ENCODE measurements at regions not wholly inside any gene's neighbourhood (a gene's known extent, or its start where the extent isn't known, plus 50 kb on each side); places are given as distances from the start of the nearest gene placed in this dataset.

DNA sequence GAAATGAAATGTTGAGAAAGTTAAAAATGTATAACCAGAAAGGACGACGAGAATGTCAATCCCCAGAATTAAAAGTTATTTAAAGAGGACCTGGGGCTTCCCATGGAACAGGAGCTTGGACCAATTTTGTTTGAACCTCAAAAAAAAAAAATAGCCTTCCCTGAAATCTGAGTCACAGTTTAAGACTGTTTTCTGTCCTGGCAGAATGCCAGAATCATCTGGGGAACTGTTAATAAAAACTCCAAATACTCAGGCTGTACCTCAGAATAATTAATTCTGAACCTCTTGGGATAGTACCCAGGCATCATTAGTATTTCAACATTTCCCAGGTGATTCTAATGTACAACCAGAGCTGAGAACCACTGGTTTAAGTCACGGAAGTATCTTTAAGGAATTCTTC, 102.2 kb upstream of the SLCO6A1 start:
- ChIA-PET POLR2A (ENCODE audit: unreplicated experiment) (no interaction called here), CTCF (no interaction called here)
- no peaks in the 10 kb centered on the region for H4K20me1 ChIP-seq (ENCODE audit: insufficient read depth, low read length)
- no peak for ATAC-seq (ENCODE audit: low read depth)
- H2AK5ac ChIP-seq (ENCODE audit: low read depth, low read length): no peak overlapping the region
- H2BK15ac ChIP-seq (ENCODE audit: low read depth, low read length): no peak overlapping the region
- H3K9ac ChIP-seq (ENCODE audit: low read depth, low read length): no peak overlapping the region
- in situ Hi-C loops (cut with MboI; ENCODE audit: low sequenced_read_pairs): no loop called here
- H2BK20ac ChIP-seq (ENCODE audit: low read depth, low read length): no peak overlapping the region
- no peak for TF ChIP-seq RCOR1 (IDR thresholded peaks at IDR 0.05; ENCODE audit: insufficient replicate concordance, low read length)
- H2AFZ ChIP-seq (replicated peaks; ENCODE audit: low read length, poor library complexity): no peak overlapping the region
- H3K56ac ChIP-seq (ENCODE audit: extremely low read depth, insufficient read depth, low read length): no peak overlapping the region
- H3K4me3 ChIP-seq (ENCODE audit: insufficient read depth, low read depth, low read length): no peak overlapping the region
- H2BK5ac ChIP-seq (ENCODE audit: low read depth, low read length, poor library complexity, severe bottlenecking): no peak overlapping the region
- dilution Hi-C loops (cut with HindIII; ENCODE audit: low sequenced_read_pairs, unreplicated experiment): no loop called here
- no peaks in the 10 kb centered on the region for H3K9me3 ChIP-seq (ENCODE audit: control insufficient read depth, insufficient read depth, low read length)
- no peak overlapping the region for H2BK120ac ChIP-seq (ENCODE audit: low read depth, low read length)
- no peak overlapping the region for H3K27ac ChIP-seq (ENCODE audit: insufficient read depth, low read length)
- no peaks in the 10 kb centered on the region for H3K27me3 ChIP-seq (ENCODE audit: control insufficient read depth, insufficient read depth, low read length)
- no peak overlapping the region for H4K91ac ChIP-seq (ENCODE audit: insufficient read depth, low read depth, low read length)
- H3K18ac ChIP-seq (ENCODE audit: low read depth, low read length): no peak overlapping the region
- no peak overlapping the region for H3K4ac ChIP-seq (ENCODE audit: low read depth, low read length)
- H3K9me1 ChIP-seq (ENCODE audit: insufficient read depth, low read length): no peaks in the 10 kb centered on the region
- no peak overlapping the region for H2AK9ac ChIP-seq (replicated peaks; ENCODE audit: low read depth, low read length, poor library complexity)
- no TSS peak for BruUV-seq (replicated peaks)
- no peak overlapping the region for H3K23ac ChIP-seq (ENCODE audit: low read depth, low read length)
- WGBS, 2 experiments (ENCODE audit: extremely low coverage in 2 of 2, insufficient read length in 1 of 2): no CpG with 5 or more reads among the region's 3 CpGs
- no peak overlapping the region for H3K14ac ChIP-seq (replicated peaks; ENCODE audit: low read depth, low read length)
- no peak overlapping the region for H4K5ac ChIP-seq (ENCODE audit: low read depth, low read length)
- H3K4me2 ChIP-seq (ENCODE audit: low read depth, low read length): no peak overlapping the region
- H3K4me1 ChIP-seq (ENCODE audit: control insufficient read depth, insufficient read depth, low read length): no peaks in the 10 kb centered on the region
- peak; percentile 13 for DNase-seq
- intact Hi-C loops (cut with micrococcal nuclease): no loop called here
- H3K36me3 ChIP-seq (ENCODE audit: control insufficient read depth, insufficient read depth, low read length): no peaks in the 10 kb centered on the region
- H3K79me1 ChIP-seq (ENCODE audit: low read depth in 1 of 2, low read length in 2 of 2): no peaks in the 10 kb centered on the region
- H4K8ac ChIP-seq (ENCODE audit: low read depth in 2 of 2, low read length in 2 of 2): no peak overlapping the region

All from IMR-90 (cell line).